ENCODE measurements at regions not wholly inside any gene's neighbourhood (a gene's known extent, or its start where the extent isn't known, plus 50 kb on each side); places are given as distances from the start of the nearest gene placed in this dataset.

GRCh38 chr3:29065211-29065785, 215.6 kb upstream of the RBMS3 start:
- no peaks in the 10 kb centered on the region for H3K27me3 Mint-ChIP-seq (ENCODE audit: low read depth, poor library complexity)
- H3K27ac Mint-ChIP-seq: peak overlapping the region; percentile 97
- peaks cover 7% of the 10 kb centered on the region for H3K9me3 Mint-ChIP-seq
- TF ChIP-seq, protein P1, sequence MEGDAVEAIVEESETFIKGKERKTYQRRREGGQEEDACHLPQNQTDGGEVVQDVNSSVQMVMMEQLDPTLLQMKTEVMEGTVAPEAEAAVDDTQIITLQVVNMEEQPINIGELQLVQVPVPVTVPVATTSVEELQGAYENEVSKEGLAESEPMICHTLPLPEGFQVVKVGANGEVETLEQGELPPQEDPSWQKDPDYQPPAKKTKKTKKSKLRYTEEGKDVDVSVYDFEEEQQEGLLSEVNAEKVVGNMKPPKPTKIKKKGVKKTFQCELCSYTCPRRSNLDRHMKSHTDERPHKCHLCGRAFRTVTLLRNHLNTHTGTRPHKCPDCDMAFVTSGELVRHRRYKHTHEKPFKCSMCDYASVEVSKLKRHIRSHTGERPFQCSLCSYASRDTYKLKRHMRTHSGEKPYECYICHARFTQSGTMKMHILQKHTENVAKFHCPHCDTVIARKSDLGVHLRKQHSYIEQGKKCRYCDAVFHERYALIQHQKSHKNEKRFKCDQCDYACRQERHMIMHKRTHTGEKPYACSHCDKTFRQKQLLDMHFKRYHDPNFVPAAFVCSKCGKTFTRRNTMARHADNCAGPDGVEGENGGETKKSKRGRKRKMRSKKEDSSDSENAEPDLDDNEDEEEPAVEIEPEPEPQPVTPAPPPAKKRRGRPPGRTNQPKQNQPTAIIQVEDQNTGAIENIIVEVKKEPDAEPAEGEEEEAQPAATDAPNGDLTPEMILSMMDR (IDR thresholded peaks at IDR 0.05): no peak
- H3K36me3 Mint-ChIP-seq (ENCODE audit: low read depth): peaks cover under 1% of the 10 kb centered on the region
- peak overlapping the region; percentile 44 for H3K4me3 Mint-ChIP-seq
- peak; percentile 45 for DNase-seq
- H3K4me1 Mint-ChIP-seq: peaks cover 30% of the 10 kb centered on the region

DNA sequence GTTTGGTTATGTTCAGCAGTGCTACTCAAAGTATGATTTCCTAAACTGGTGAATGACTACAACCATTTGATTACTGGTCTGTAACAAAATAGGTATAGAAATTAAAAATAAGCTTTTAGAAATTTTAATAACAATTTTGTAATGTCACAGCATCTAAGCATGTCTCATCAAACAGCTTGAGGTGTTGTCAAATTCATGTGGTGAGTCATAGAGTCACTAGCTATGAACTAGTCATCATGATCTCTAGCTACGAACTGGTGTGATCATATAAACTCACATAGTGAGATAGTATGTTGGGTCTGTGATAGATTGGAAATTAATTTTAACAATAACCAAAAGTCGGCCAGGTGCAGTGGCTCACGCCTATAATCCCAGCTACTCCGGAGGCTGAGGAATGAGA, 213.9 kb upstream of the RBMS3 start:
- Mint-ChIP-seq H3K27ac (no peak overlapping the region), H3K4me3 (no peak overlapping the region), H3K9me3 (peaks cover 18% of the 10 kb centered on the region), H3K36me3 (ENCODE audit: low read depth) (peaks cover 7% of the 10 kb centered on the region), H3K4me1 (peaks cover 30% of the 10 kb centered on the region), H3K27me3 (ENCODE audit: low read depth, poor library complexity) (no peaks in the 10 kb centered on the region)
- TF ChIP-seq, protein P1 (IDR thresholded peaks at IDR 0.05): no peak
- no peak for DNase-seq

- H3K36me3 Mint-ChIP-seq (ENCODE audit: low read depth): peaks cover 11% of the 10 kb centered on the region
These were observed 209.8 kb upstream of the RBMS3 start for GRCh38 chr3:29070959-29071634.

GRCh38 chr3:29072611-29073010, 208.3 kb upstream of the RBMS3 start:
- Mint-ChIP-seq H3K36me3 (ENCODE audit: low read depth) (peaks cover 11% of the 10 kb centered on the region), H3K9me3 (peaks cover 24% of the 10 kb centered on the region), H3K4me3 (no peak overlapping the region), H3K4me1 (no peaks in the 10 kb centered on the region), H3K27me3 (ENCODE audit: low read depth, poor library complexity) (no peaks in the 10 kb centered on the region), H3K27ac (no peak overlapping the region)
- TF ChIP-seq, protein P1 (IDR thresholded peaks at IDR 0.05): no peak
- no peak for DNase-seq

More at GRCh38 chr3:29070959-29071634, 209.8 kb upstream of the RBMS3 start:
- DNase-seq: no peak
- TF ChIP-seq, protein P1 (IDR thresholded peaks at IDR 0.05): no peak
- H3K27me3 Mint-ChIP-seq (ENCODE audit: low read depth, poor library complexity): no peaks in the 10 kb centered on the region
- peaks cover 8% of the 10 kb centered on the region for H3K4me1 Mint-ChIP-seq
- no peak overlapping the region for H3K27ac Mint-ChIP-seq
- no peak overlapping the region for H3K4me3 Mint-ChIP-seq
- peaks cover 24% of the 10 kb centered on the region for H3K9me3 Mint-ChIP-seq

DNA sequence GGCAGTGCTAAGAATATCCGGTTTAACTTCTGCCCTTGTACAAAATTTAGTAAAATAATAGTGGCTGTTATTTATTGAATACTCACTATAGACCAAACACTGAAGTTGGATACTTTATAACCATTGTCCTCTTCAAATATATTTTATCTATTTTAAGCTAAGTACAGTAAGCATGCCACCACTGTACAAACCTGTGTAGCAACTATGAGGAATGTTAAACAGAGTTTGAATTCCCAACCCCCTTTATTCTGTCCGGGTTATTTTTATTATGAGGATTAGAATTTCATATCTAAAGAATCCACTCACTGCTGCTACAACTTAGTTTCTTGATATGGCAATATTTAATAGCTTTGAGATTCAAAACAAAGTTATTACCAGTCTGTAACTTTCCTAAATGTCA, 203.5 kb upstream of the RBMS3 start:
- H3K4me3 Mint-ChIP-seq: no peak overlapping the region
- H3K36me3 Mint-ChIP-seq (ENCODE audit: low read depth): peaks cover 2% of the 10 kb centered on the region
- no peak for DNase-seq
- H3K9me3 Mint-ChIP-seq: peaks cover 3% of the 10 kb centered on the region
- no peak overlapping the region for H3K27ac Mint-ChIP-seq
- no peaks in the 10 kb centered on the region for H3K27me3 Mint-ChIP-seq (ENCODE audit: low read depth, poor library complexity)
- TF ChIP-seq, protein P1 (IDR thresholded peaks at IDR 0.05): no peak
- no peaks in the 10 kb centered on the region for H3K4me1 Mint-ChIP-seq

GRCh38 chr3:29079358-29079757, 201.5 kb upstream of the RBMS3 start:
- H3K4me3 Mint-ChIP-seq: no peak overlapping the region
- TF ChIP-seq, protein P1 (IDR thresholded peaks at IDR 0.05): no peak
- DNase-seq: no peak
- H3K9me3 Mint-ChIP-seq: no peaks in the 10 kb centered on the region
- no peaks in the 10 kb centered on the region for H3K36me3 Mint-ChIP-seq (ENCODE audit: low read depth)
- H3K27ac Mint-ChIP-seq: no peak overlapping the region
- no peaks in the 10 kb centered on the region for H3K27me3 Mint-ChIP-seq (ENCODE audit: low read depth, poor library complexity)
- no peaks in the 10 kb centered on the region for H3K4me1 Mint-ChIP-seq

Data from nephron progenitor cell (in vitro differentiated cells).